Epithelial cell of esophagus (primary cell): ENCODE measurements at regions not wholly inside any gene's neighbourhood (a gene's known extent, or its start where the extent isn't known, plus 50 kb on each side); places are given as distances from the start of the nearest gene placed in this dataset.

Source experiments
- DNase-seq: peaks from one replicate; pipeline ENCODE4 v3.0.0; 2010; ENCODE audit warnings: low read depth
- H3K4me3 ChIP-seq: 2 replicates; pipeline ENCODE4 v1.5.1; 2011; ENCODE audit warnings: mild to moderate bottlenecking, low read length, control low read depth
- CTCF ChIP-seq: IDR thresholded peaks from 2 replicates; pipeline ENCODE4 v1.5.1; 2011; ENCODE audit warnings: low read depth, mild to moderate bottlenecking, low read length, control low read depth, inconsistent platforms; ENCODE audit not compliant: insufficient read depth; ENCODE audit errors: missing control alignments

GRCh38 chr11:98616098-98616655, 404.6 kb upstream of the CNTN5 start:
- DNase-seq, result peak; percentile 45
- H3K4me3 ChIP-seq, result no peak overlapping the region
- no peak for TF ChIP-seq CTCF

GRCh38 chr11:98621767-98622166, 399.0 kb upstream of the CNTN5 start:
- no peak for DNase-seq
- no peak for TF ChIP-seq CTCF
- H3K4me3 ChIP-seq, result no peak overlapping the region

- no peak for TF ChIP-seq CTCF
- no peak overlapping the region for H3K4me3 ChIP-seq
- DNase-seq, result no peak
Measured at GRCh38 chr11:98625526-98625925, 395.2 kb upstream of the CNTN5 start.

GRCh38 chr11:98630736-98631135, 390.0 kb upstream of the CNTN5 start:
- TF ChIP-seq CTCF, result no peak
- DNase-seq, result no peak
- H3K4me3 ChIP-seq, result no peak overlapping the region

- no peak overlapping the region for H3K4me3 ChIP-seq
- DNase-seq, result no peak
- TF ChIP-seq CTCF, result no peak
Measured at GRCh38 chr11:98657711-98658110, 363.0 kb upstream of the CNTN5 start.

GRCh38 chr11:98659431-98659830, 361.3 kb upstream of the CNTN5 start:
- TF ChIP-seq CTCF, result no peak

GRCh38 chr11:98674390-98674789, 346.4 kb upstream of the CNTN5 start:
- no peak for DNase-seq
- H3K4me3 ChIP-seq, result no peak overlapping the region
- TF ChIP-seq CTCF, result no peak

More at GRCh38 chr11:98659431-98659830, 361.3 kb upstream of the CNTN5 start:
- no peak overlapping the region for H3K4me3 ChIP-seq
- DNase-seq, result no peak
